ENCODE measurements at regions not wholly inside any gene's neighbourhood (a gene's known extent, or its start where the extent isn't known, plus 50 kb on each side); places are given as distances from the start of the nearest gene placed in this dataset.

DNA sequence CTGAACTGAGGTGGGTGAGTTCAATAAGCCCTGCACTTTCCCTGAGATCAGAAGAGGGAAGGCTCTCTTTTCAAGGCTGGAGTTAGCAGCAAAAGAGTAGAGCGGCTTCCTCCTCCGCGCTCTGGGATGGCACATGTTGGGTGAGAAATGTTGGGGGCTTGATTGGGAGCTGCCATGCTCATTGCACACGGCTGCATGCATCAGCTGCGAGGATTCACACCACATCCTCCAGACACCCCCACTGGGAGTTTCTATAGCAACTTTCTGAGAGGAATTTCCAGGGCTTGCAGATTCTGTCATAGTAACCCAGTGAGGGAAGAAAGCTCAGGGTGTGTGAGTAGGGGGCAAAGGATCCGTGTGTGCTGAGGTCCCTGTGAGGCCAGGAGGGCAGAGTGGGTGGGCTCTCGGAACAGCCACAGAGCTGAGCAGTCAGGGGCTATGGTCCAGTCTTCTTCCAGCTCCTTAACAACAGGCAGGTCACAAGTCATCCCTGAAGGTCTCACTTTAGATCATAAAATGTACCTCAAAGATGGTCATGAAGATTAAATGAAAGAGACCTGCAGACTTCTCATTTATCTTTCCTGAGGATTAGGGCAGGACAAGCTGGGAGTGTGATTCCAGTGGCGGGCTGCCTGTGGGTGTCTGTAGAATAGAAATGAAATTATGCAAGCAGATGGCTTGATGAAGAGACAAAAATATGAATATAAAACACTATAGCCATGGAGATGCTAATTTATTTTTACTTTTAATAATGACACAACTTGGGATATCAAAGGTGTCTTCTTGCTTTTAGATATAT lies 75.7 kb upstream of the CHRNA7 start:
- TF ChIP-seq, protein P1, sequence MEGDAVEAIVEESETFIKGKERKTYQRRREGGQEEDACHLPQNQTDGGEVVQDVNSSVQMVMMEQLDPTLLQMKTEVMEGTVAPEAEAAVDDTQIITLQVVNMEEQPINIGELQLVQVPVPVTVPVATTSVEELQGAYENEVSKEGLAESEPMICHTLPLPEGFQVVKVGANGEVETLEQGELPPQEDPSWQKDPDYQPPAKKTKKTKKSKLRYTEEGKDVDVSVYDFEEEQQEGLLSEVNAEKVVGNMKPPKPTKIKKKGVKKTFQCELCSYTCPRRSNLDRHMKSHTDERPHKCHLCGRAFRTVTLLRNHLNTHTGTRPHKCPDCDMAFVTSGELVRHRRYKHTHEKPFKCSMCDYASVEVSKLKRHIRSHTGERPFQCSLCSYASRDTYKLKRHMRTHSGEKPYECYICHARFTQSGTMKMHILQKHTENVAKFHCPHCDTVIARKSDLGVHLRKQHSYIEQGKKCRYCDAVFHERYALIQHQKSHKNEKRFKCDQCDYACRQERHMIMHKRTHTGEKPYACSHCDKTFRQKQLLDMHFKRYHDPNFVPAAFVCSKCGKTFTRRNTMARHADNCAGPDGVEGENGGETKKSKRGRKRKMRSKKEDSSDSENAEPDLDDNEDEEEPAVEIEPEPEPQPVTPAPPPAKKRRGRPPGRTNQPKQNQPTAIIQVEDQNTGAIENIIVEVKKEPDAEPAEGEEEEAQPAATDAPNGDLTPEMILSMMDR (conservative IDR thresholded peaks at IDR 0.05; ENCODE audit: low read depth, low read length): no peak
- no peak for TF ChIP-seq EZH2 (IDR thresholded peaks at IDR 0.05; ENCODE audit: low read length, unreplicated experiment)

Measured in PC-3 (cell line).